ENCODE measurements at regions not wholly inside any gene's neighbourhood (a gene's known extent, or its start where the extent isn't known, plus 50 kb on each side); places are given as distances from the start of the nearest gene placed in this dataset.

GRCh38 chr13:44259045-44260027, 114.3 kb upstream of the SERP2 start:
- Mint-ChIP-seq H3K36me3 (no peaks in the 10 kb centered on the region), H3K27me3 (no peaks in the 10 kb centered on the region), H3K4me1 (peaks cover 24% of the 10 kb centered on the region), H3K9me3 (no peaks in the 10 kb centered on the region), H3K27ac (peak overlapping the region; percentile 90), H3K4me3 (peak overlapping the region; percentile 50)
- peak; percentile 75 for DNase-seq

- no peaks in the 10 kb centered on the region for H3K36me3 Mint-ChIP-seq
- H3K27me3 Mint-ChIP-seq: no peaks in the 10 kb centered on the region
- no peak for DNase-seq
- no peaks in the 10 kb centered on the region for H3K9me3 Mint-ChIP-seq
- no peak overlapping the region for H3K4me3 Mint-ChIP-seq
- H3K4me1 Mint-ChIP-seq: peaks cover 24% of the 10 kb centered on the region
- H3K27ac Mint-ChIP-seq: no peak overlapping the region
Measured at GRCh38 chr13:44260336-44260735, 113.3 kb upstream of the SERP2 start.

GRCh38 chr13:44263751-44264620, 109.6 kb upstream of the SERP2 start:
- no peak overlapping the region for H3K4me3 Mint-ChIP-seq
- H3K4me1 Mint-ChIP-seq: peaks cover 15% of the 10 kb centered on the region
- H3K27me3 Mint-ChIP-seq: no peaks in the 10 kb centered on the region
- H3K36me3 Mint-ChIP-seq: no peaks in the 10 kb centered on the region
- no peak for DNase-seq
- no peak overlapping the region for H3K27ac Mint-ChIP-seq
- H3K9me3 Mint-ChIP-seq: no peaks in the 10 kb centered on the region

- Mint-ChIP-seq H3K4me1 (peaks cover 6% of the 10 kb centered on the region), H3K4me3 (no peak overlapping the region), H3K27me3 (no peaks in the 10 kb centered on the region), H3K36me3 (no peaks in the 10 kb centered on the region), H3K9me3 (no peaks in the 10 kb centered on the region), H3K27ac (no peak overlapping the region)
- DNase-seq: no peak
Measured at GRCh38 chr13:44266305-44266704, 107.3 kb upstream of the SERP2 start.

GRCh38 chr13:44266772-44267171, 106.9 kb upstream of the SERP2 start:
- no peaks in the 10 kb centered on the region for H3K27me3 Mint-ChIP-seq
- H3K4me1 Mint-ChIP-seq: peaks cover 6% of the 10 kb centered on the region
- no peak for DNase-seq
- no peaks in the 10 kb centered on the region for H3K9me3 Mint-ChIP-seq
- H3K36me3 Mint-ChIP-seq: no peaks in the 10 kb centered on the region
- no peak overlapping the region for H3K27ac Mint-ChIP-seq
- no peak overlapping the region for H3K4me3 Mint-ChIP-seq

- H3K4me1 Mint-ChIP-seq: peaks cover 6% of the 10 kb centered on the region
- H3K27me3 Mint-ChIP-seq: no peaks in the 10 kb centered on the region
- DNase-seq: no peak
- no peaks in the 10 kb centered on the region for H3K36me3 Mint-ChIP-seq
- no peaks in the 10 kb centered on the region for H3K9me3 Mint-ChIP-seq
- no peak overlapping the region for H3K27ac Mint-ChIP-seq
- H3K4me3 Mint-ChIP-seq: no peak overlapping the region
Measured at GRCh38 chr13:44267203-44267602, 106.4 kb upstream of the SERP2 start.

GRCh38 chr13:44267980-44268379, 105.6 kb upstream of the SERP2 start:
- Mint-ChIP-seq H3K9me3 (no peaks in the 10 kb centered on the region), H3K36me3 (no peaks in the 10 kb centered on the region), H3K27ac (no peak overlapping the region), H3K27me3 (no peaks in the 10 kb centered on the region), H3K4me3 (no peak overlapping the region), H3K4me1 (peaks cover 7% of the 10 kb centered on the region)
- no peak for DNase-seq

GRCh38 chr13:44268980-44269379, 104.6 kb upstream of the SERP2 start:
- no peaks in the 10 kb centered on the region for H3K9me3 Mint-ChIP-seq
- no peak overlapping the region for H3K4me3 Mint-ChIP-seq
- H3K27me3 Mint-ChIP-seq: no peaks in the 10 kb centered on the region
- peaks cover 16% of the 10 kb centered on the region for H3K4me1 Mint-ChIP-seq
- no peak for DNase-seq
- H3K36me3 Mint-ChIP-seq: no peaks in the 10 kb centered on the region
- H3K27ac Mint-ChIP-seq: peak overlapping the region; percentile 23

- no peaks in the 10 kb centered on the region for H3K36me3 Mint-ChIP-seq
- no peaks in the 10 kb centered on the region for H3K27me3 Mint-ChIP-seq
- H3K9me3 Mint-ChIP-seq: no peaks in the 10 kb centered on the region
- H3K4me3 Mint-ChIP-seq: no peak overlapping the region
- H3K27ac Mint-ChIP-seq: no peak overlapping the region
- DNase-seq: no peak
- H3K4me1 Mint-ChIP-seq: peaks cover 28% of the 10 kb centered on the region
Measured at GRCh38 chr13:44270150-44270549, 103.5 kb upstream of the SERP2 start.

GRCh38 chr13:44271031-44271455, 102.6 kb upstream of the SERP2 start:
- H3K27ac Mint-ChIP-seq: peak overlapping the region; percentile 25
- peaks cover 36% of the 10 kb centered on the region for H3K4me1 Mint-ChIP-seq
- no peaks in the 10 kb centered on the region for H3K9me3 Mint-ChIP-seq
- no peak overlapping the region for H3K4me3 Mint-ChIP-seq
- no peak for DNase-seq
- H3K36me3 Mint-ChIP-seq: peaks cover 7% of the 10 kb centered on the region
- H3K27me3 Mint-ChIP-seq: no peaks in the 10 kb centered on the region

GRCh38 chr13:44271473-44271872, 102.2 kb upstream of the SERP2 start:
- no peaks in the 10 kb centered on the region for H3K27me3 Mint-ChIP-seq
- no peak overlapping the region for H3K4me3 Mint-ChIP-seq
- H3K27ac Mint-ChIP-seq: no peak overlapping the region
- no peak for DNase-seq
- peaks cover 8% of the 10 kb centered on the region for H3K36me3 Mint-ChIP-seq
- H3K4me1 Mint-ChIP-seq: peaks cover 38% of the 10 kb centered on the region
- no peaks in the 10 kb centered on the region for H3K9me3 Mint-ChIP-seq

- no peak for DNase-seq
- Mint-ChIP-seq H3K4me1 (peaks cover 39% of the 10 kb centered on the region), H3K27me3 (no peaks in the 10 kb centered on the region), H3K4me3 (no peak overlapping the region), H3K9me3 (peaks cover 1% of the 10 kb centered on the region), H3K27ac (no peak overlapping the region), H3K36me3 (peaks cover 11% of the 10 kb centered on the region)
Measured at GRCh38 chr13:44271915-44272341, 101.7 kb upstream of the SERP2 start.

- peaks cover 2% of the 10 kb centered on the region for H3K9me3 Mint-ChIP-seq
- H3K4me1 Mint-ChIP-seq: peaks cover 42% of the 10 kb centered on the region
- no peak for DNase-seq
Measured at GRCh38 chr13:44272692-44273091, 100.9 kb upstream of the SERP2 start.

GRCh38 chr13:44273216-44273615, 100.4 kb upstream of the SERP2 start:
- peak overlapping the region; percentile 94 for H3K27ac Mint-ChIP-seq
- H3K9me3 Mint-ChIP-seq: peaks cover 2% of the 10 kb centered on the region
- no peak for DNase-seq
- H3K4me1 Mint-ChIP-seq: peaks cover 47% of the 10 kb centered on the region
- peaks cover 14% of the 10 kb centered on the region for H3K36me3 Mint-ChIP-seq
- no peak overlapping the region for H3K4me3 Mint-ChIP-seq
- H3K27me3 Mint-ChIP-seq: no peaks in the 10 kb centered on the region

More at GRCh38 chr13:44272692-44273091, 100.9 kb upstream of the SERP2 start:
- no peak overlapping the region for H3K4me3 Mint-ChIP-seq
- H3K27me3 Mint-ChIP-seq: no peaks in the 10 kb centered on the region
- no peak overlapping the region for H3K27ac Mint-ChIP-seq
- peaks cover 12% of the 10 kb centered on the region for H3K36me3 Mint-ChIP-seq

Data from activated naive CD8-positive, alpha-beta T cell treated with anti-CD3 and anti-CD28 coated beads for 36 hours (primary cell).